GM12891 (cell line): ENCODE measurements at regions not wholly inside any gene's neighbourhood (a gene's known extent, or its start where the extent isn't known, plus 50 kb on each side); places are given as distances from the start of the nearest gene placed in this dataset.

ENCODE experiments used
- POLR2A ChIP-seq: IDR thresholded peaks from 2 replicates; pipeline ENCODE4 v1.6.1; 2011; ENCODE audit warnings: low read depth, low read length, control low read depth
- POLR2AphosphoS5 ChIP-seq: IDR thresholded peaks from 2 replicates; pipeline ENCODE4 v1.6.1; 2011; ENCODE audit warnings: low read depth, low read length, control low read depth
- POU2F2 ChIP-seq: IDR thresholded peaks from 2 replicates; pipeline ENCODE4 v1.6.1; 2011; ENCODE audit warnings: low read depth, mild to moderate bottlenecking, control low read depth, low read length, moderate library complexity
- TAF1 ChIP-seq: IDR thresholded peaks from 2 replicates; pipeline ENCODE4 v1.6.1; 2011; ENCODE audit warnings: low read depth, low read length, control low read depth

DNA sequence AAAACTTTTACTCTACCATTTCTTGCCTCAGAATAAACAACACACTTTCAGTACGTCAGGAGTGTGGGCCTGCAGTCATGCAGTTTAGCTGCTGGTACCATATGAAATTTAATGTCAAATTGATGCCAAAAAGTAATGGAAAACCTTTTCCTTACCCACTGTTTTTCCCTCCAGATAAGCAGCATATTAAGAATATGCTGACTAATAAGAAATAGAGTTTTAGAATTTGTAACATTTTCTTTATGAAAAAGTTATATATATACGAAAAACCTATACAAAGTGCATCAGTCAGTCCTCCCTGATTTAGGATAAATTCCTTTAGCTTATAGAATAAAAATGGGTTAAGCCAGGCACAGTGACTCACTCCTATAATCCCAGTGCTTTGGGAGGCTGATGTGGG lies 206.8 kb upstream of the PPARGC1A start:
- TF ChIP-seq TAF1 (no peak), POLR2A (no peak), POLR2AphosphoS5 (no peak), POU2F2 (no peak)
